Mesendoderm (in vitro differentiated cells): ENCODE measurements at regions not wholly inside any gene's neighbourhood (a gene's known extent, or its start where the extent isn't known, plus 50 kb on each side); places are given as distances from the start of the nearest gene placed in this dataset. TPM values are rescaled to one million over a fixed set of nuclear protein-coding genes. Genes with fewer than 3 reads are reported as not detected.

Experiments used
- DNase-seq: peaks from one replicate; pipeline ENCODE4 v3.0.0; 2013
- H2AK5ac ChIP-seq: 2 replicates; pipeline ENCODE4 v1.6.1; 2013; ENCODE audit warnings: low read length, inconsistent platforms
- H2BK120ac ChIP-seq: 2 replicates; pipeline ENCODE4 v1.6.1; 2013; ENCODE audit warnings: low read depth, mild to moderate bottlenecking, low read length, moderate library complexity, mixed read lengths
- H2BK15ac ChIP-seq: replicated peaks from 2 replicates; pipeline ENCODE4 v1.6.1; 2013; ENCODE audit warnings: low read depth, mild to moderate bottlenecking, moderate library complexity
- H2BK5ac ChIP-seq: 2 replicates; pipeline ENCODE4 v1.6.1; 2013; ENCODE audit warnings: low read length, inconsistent platforms
- H3K18ac ChIP-seq: 2 replicates; pipeline ENCODE4 v1.6.1; 2013; ENCODE audit warnings: mild to moderate bottlenecking, low read length, mixed read lengths
- H3K23ac ChIP-seq: one replicate; pipeline ENCODE4 v1.6.1; 2013; ENCODE audit warnings: low read length
- H3K27ac ChIP-seq: 2 replicates; pipeline ENCODE4 v1.5.1; 2013; ENCODE audit warnings: low read depth, mild to moderate bottlenecking, inconsistent platforms, low read length, moderate library complexity
- H3K27me3 ChIP-seq: 2 replicates; pipeline ENCODE4 v1.6.1; 2013; ENCODE audit warnings: low read length, control low read depth, mild to moderate bottlenecking, inconsistent platforms; ENCODE audit not compliant: insufficient read depth, poor library complexity
- H3K36me3 ChIP-seq: 2 replicates; pipeline ENCODE4 v1.6.1; 2013; ENCODE audit warnings: low read length, inconsistent platforms; ENCODE audit not compliant: control insufficient read depth, insufficient read depth
- H3K4ac ChIP-seq: one replicate; pipeline ENCODE4 v1.6.1; 2013; ENCODE audit warnings: low read depth, mild to moderate bottlenecking, low read length, moderate library complexity
- H3K4me1 ChIP-seq: 2 replicates; pipeline ENCODE4 v1.6.1; 2013; ENCODE audit warnings: low read depth, low read length, inconsistent platforms; ENCODE audit not compliant: control insufficient read depth
- H3K4me2 ChIP-seq: 2 replicates; pipeline ENCODE4 v1.6.1; 2013; ENCODE audit warnings: low read length
- H3K4me3 ChIP-seq: 2 replicates; pipeline ENCODE4 v1.5.1; 2013; ENCODE audit warnings: mild to moderate bottlenecking, low read length
- H3K56ac ChIP-seq: one replicate; pipeline ENCODE4 v1.6.1; 2013; ENCODE audit warnings: low read length
- H3K79me1 ChIP-seq: 2 replicates; pipeline ENCODE4 v1.6.1; 2013; ENCODE audit warnings: low read length, inconsistent platforms
- H3K79me2 ChIP-seq: 2 replicates; pipeline ENCODE4 v1.6.1; 2013; ENCODE audit warnings: mild to moderate bottlenecking, low read length; ENCODE audit not compliant: control insufficient read depth, insufficient read depth
- H3K9ac ChIP-seq: 2 replicates; pipeline ENCODE4 v1.6.1; 2013; ENCODE audit warnings: low read length, inconsistent platforms
- H4K5ac ChIP-seq: one replicate; pipeline ENCODE4 v1.6.1; 2013; ENCODE audit warnings: low read length
- H4K8ac ChIP-seq: one replicate; pipeline ENCODE4 v1.6.1; 2013; ENCODE audit warnings: low read depth, mild to moderate bottlenecking, control low read depth, low read length, moderate library complexity
- WGBS: extraction: QIAGEN DNeasy Blood & Tissue Kit; methylation state at CpG from one replicate; pipeline ENCODE4 v1.1.7; 2013; ENCODE audit warnings: low lambda C conversion rate, missing lambda C conversion rate; ENCODE audit not compliant: insufficient coverage; ENCODE audit errors: extremely low coverage; 5-methylcytosine and 5-hydroxymethylcytosine counted together
- small RNA-seq: library from polyadenylated mRNA; stranded (forward); fragments of <200 nt; extraction: miRNeasy Mini kit (QIAGEN cat#:217004); gene quantifications from one replicate; pipeline ENCODE3, GENCODE V24; 2013; ENCODE audit not compliant: insufficient read depth

DNA sequence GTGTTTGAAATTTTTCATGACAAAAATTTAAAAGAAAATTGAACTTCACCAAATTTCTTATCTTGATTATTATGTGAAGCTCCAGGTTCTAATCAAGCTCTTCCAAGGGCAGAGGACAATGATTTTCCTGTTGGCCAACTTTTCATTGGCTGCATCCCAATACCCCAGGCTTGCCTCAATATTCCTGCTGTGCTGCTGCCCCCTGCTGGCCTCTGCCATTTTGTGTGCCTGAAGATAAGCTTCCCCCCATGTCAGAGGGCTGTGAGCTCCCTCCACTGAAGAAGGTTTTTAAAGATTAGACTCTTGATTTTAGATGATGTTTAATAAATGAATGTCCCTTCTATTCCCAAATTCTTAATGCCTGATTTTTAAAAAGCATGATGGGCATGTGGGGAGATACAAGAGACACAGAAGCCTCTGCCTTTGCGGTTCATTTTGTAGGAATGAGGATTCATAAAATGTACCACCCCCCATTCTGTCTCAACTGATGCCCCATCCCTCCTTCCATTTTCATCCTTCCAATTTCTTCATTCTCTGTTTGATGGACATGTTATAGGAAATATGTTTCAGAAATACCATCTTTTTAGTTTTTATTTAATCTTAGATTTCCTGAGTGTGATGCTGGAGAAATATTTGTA lies 76.7 kb upstream of the RGS6 start:
- H3K27me3 ChIP-seq: no peaks in the 10 kb centered on the region
- WGBS: no CpG with 5 or more reads among the region's 1 CpG
- DNase-seq: peak; percentile 84
- no peak overlapping the region for H3K18ac ChIP-seq
- H2BK5ac ChIP-seq: no peak overlapping the region
- no peak overlapping the region for H2AK5ac ChIP-seq
- no peak overlapping the region for H4K8ac ChIP-seq
- no peaks in the 10 kb centered on the region for H3K79me2 ChIP-seq
- no peak overlapping the region for H3K27ac ChIP-seq
- no peaks in the 10 kb centered on the region for H3K4me1 ChIP-seq
- no peak overlapping the region for H3K4ac ChIP-seq
- H3K23ac ChIP-seq: no peak overlapping the region
- no peak overlapping the region for H3K4me2 ChIP-seq
- H3K56ac ChIP-seq: no peak overlapping the region
- no peak overlapping the region for H2BK120ac ChIP-seq
- H2BK15ac ChIP-seq: no peak overlapping the region
- no peaks in the 10 kb centered on the region for H3K36me3 ChIP-seq
- H3K79me1 ChIP-seq: no peaks in the 10 kb centered on the region
- no peak overlapping the region for H3K4me3 ChIP-seq
- no peak overlapping the region for H4K5ac ChIP-seq
- no peak overlapping the region for H3K9ac ChIP-seq

- H3K4me2 ChIP-seq: no peak overlapping the region
- no peaks in the 10 kb centered on the region for H3K27me3 ChIP-seq
- no peak overlapping the region for H2BK5ac ChIP-seq
- DNase-seq: peak; percentile 43
- H3K27ac ChIP-seq: no peak overlapping the region
- no peak overlapping the region for H2BK15ac ChIP-seq
- no peaks in the 10 kb centered on the region for H3K79me2 ChIP-seq
- H3K4ac ChIP-seq: peak overlapping the region; percentile 2
- no peak overlapping the region for H4K5ac ChIP-seq
- no peak overlapping the region for H3K56ac ChIP-seq
- H3K9ac ChIP-seq: no peak overlapping the region
- no peak overlapping the region for H3K4me3 ChIP-seq
- H3K79me1 ChIP-seq: no peaks in the 10 kb centered on the region
- no peaks in the 10 kb centered on the region for H3K36me3 ChIP-seq
- no peak overlapping the region for H3K18ac ChIP-seq
- H3K23ac ChIP-seq: no peak overlapping the region
- H3K4me1 ChIP-seq: no peaks in the 10 kb centered on the region
- no CpG with 5 or more reads among the region's 9 CpGs for WGBS
- no peak overlapping the region for H2AK5ac ChIP-seq
- H2BK120ac ChIP-seq: no peak overlapping the region
- no peak overlapping the region for H4K8ac ChIP-seq
Observed at GRCh38 chr14:71856199-71856919, 75.9 kb upstream of the RGS6 start.

DNA sequence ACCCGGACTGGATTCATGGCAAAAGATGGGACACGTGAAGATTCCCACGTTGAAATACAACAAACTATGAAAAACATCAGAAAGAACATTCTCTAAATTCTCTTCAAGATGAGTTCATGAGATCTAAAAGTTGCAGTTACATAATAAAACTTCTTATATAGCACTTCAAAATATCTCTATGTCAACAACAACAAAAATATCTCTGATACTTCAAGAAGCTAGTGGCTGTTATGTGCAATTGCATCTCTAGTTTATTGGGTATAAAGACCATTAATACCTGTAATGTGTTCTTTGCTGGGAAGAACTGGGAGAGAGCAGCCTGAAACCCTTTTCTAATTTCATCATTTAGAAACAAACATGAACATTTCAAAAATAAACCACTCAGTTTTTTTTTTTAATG lies 69.2 kb upstream of the RGS6 start:
- H3K79me1 ChIP-seq: no peaks in the 10 kb centered on the region
- H2BK15ac ChIP-seq: no peak overlapping the region
- no peak overlapping the region for H3K18ac ChIP-seq
- H3K4me3 ChIP-seq: no peak overlapping the region
- no peak overlapping the region for H3K27ac ChIP-seq
- H3K36me3 ChIP-seq: no peaks in the 10 kb centered on the region
- H3K23ac ChIP-seq: no peak overlapping the region
- H3K4ac ChIP-seq: no peak overlapping the region
- H3K56ac ChIP-seq: no peak overlapping the region
- no peaks in the 10 kb centered on the region for H3K4me1 ChIP-seq
- no peak overlapping the region for H3K9ac ChIP-seq
- H4K5ac ChIP-seq: no peak overlapping the region
- H3K4me2 ChIP-seq: no peak overlapping the region
- H2BK120ac ChIP-seq: no peak overlapping the region
- DNase-seq: no peak
- no peak overlapping the region for H2AK5ac ChIP-seq
- H3K27me3 ChIP-seq: no peaks in the 10 kb centered on the region
- no peak overlapping the region for H4K8ac ChIP-seq
- H2BK5ac ChIP-seq: no peak overlapping the region
- no peaks in the 10 kb centered on the region for H3K79me2 ChIP-seq
- no CpG with 5 or more reads among the region's 3 CpGs for WGBS

- Histone ChIP-seq H2BK5ac (no peak overlapping the region), H3K36me3 (no peaks in the 10 kb centered on the region), H2BK120ac (no peak overlapping the region), H4K8ac (no peak overlapping the region), H3K79me1 (no peaks in the 10 kb centered on the region), H2AK5ac (no peak overlapping the region), H3K27me3 (no peaks in the 10 kb centered on the region), H3K79me2 (no peaks in the 10 kb centered on the region), H3K56ac (no peak overlapping the region), H3K23ac (no peak overlapping the region), H3K4ac (no peak overlapping the region), H3K9ac (no peak overlapping the region), H3K27ac (no peak overlapping the region), H3K4me1 (no peaks in the 10 kb centered on the region), H3K18ac (no peak overlapping the region), H3K4me3 (no peak overlapping the region), H4K5ac (no peak overlapping the region), H3K4me2 (no peak overlapping the region), H2BK15ac (no peak overlapping the region)
- no CpG with 5 or more reads among the region's 3 CpGs for WGBS
- DNase-seq: no peak
Observed at GRCh38 chr14:71863766-71864165, 68.5 kb upstream of the RGS6 start.

Small RNAs in the stretch of these regions (small RNA-seq; reads per million reads assigned to genes)
- not detected for gene RN7SL683P
- gene SNORD56B: not detected
